NCI-H1417 treated with DMSO at 0.1 percent for 48 hours (cell line): ENCODE measurements at regions not wholly inside any gene's neighbourhood (a gene's known extent, or its start where the extent isn't known, plus 50 kb on each side); places are given as distances from the start of the nearest gene placed in this dataset.

Source experiments
- DNase-seq: peaks from one replicate; lab custom pipeline; 2025; lab: John Stamatoyannopoulos, UW

GRCh38 chr3:162193148-162194095, 696.8 kb downstream of the OTOL1 start:
- DNase-seq = no peak

GRCh38 chr3:162195147-162195546, 698.5 kb downstream of the OTOL1 start:
- DNase-seq = no peak

GRCh38 chr3:162196964-162197363, 700.4 kb downstream of the OTOL1 start:
- DNase-seq = no peak

- DNase-seq = no peak
Observed at GRCh38 chr3:162200836-162201235, 704.2 kb downstream of the OTOL1 start.

- DNase-seq = no peak
Observed at GRCh38 chr3:162206648-162207047, 710.0 kb downstream of the OTOL1 start.

- DNase-seq = no peak
Observed at GRCh38 chr3:162211470-162211869, 714.9 kb downstream of the OTOL1 start.

GRCh38 chr3:162213196-162213595, 716.6 kb downstream of the OTOL1 start:
- DNase-seq = no peak

- no peak for DNase-seq
Observed at GRCh38 chr3:162213956-162214355, 717.3 kb downstream of the OTOL1 start.

- DNase-seq = no peak
Observed at GRCh38 chr3:162217647-162218046, 721.0 kb downstream of the OTOL1 start.

GRCh38 chr3:162218479-162218878, 721.9 kb downstream of the OTOL1 start:
- no peak for DNase-seq

- no peak for DNase-seq
Observed at GRCh38 chr3:162224746-162225145, 728.1 kb downstream of the OTOL1 start.

- no peak for DNase-seq
Observed at GRCh38 chr3:162236949-162237348, 740.3 kb downstream of the OTOL1 start.

- DNase-seq = no peak
Observed at GRCh38 chr3:162250782-162251181, 754.2 kb downstream of the OTOL1 start.

GRCh38 chr3:162262129-162262528, 765.5 kb downstream of the OTOL1 start:
- DNase-seq = no peak

GRCh38 chr3:162263596-162263995, 767.0 kb downstream of the OTOL1 start:
- no peak for DNase-seq

- no peak for DNase-seq
Observed at GRCh38 chr3:162269636-162270458, 773.2 kb downstream of the OTOL1 start.

- no peak for DNase-seq
Observed at GRCh38 chr3:162274070-162274469, 777.5 kb downstream of the OTOL1 start.

- DNase-seq = no peak
Observed at GRCh38 chr3:162278834-162279233, 782.2 kb downstream of the OTOL1 start.

- DNase-seq = no peak
Observed at GRCh38 chr3:162285259-162285658, 788.7 kb downstream of the OTOL1 start.

GRCh38 chr3:162287600-162287999, 791.0 kb downstream of the OTOL1 start:
- DNase-seq = no peak

GRCh38 chr3:162292409-162292808, 795.8 kb downstream of the OTOL1 start:
- no peak for DNase-seq

GRCh38 chr3:162295323-162295983, 798.8 kb downstream of the OTOL1 start:
- DNase-seq = no peak
